Epithelial cell of esophagus (primary cell): ENCODE measurements at regions not wholly inside any gene's neighbourhood (a gene's known extent, or its start where the extent isn't known, plus 50 kb on each side); places are given as distances from the start of the nearest gene placed in this dataset.

Experiments used
- DNase-seq: peaks from one replicate; pipeline ENCODE4 v3.0.0; 2010; ENCODE audit warnings: low read depth
- H3K4me3 ChIP-seq: 2 replicates; pipeline ENCODE4 v1.5.1; 2011; ENCODE audit warnings: mild to moderate bottlenecking, low read length, control low read depth
- CTCF ChIP-seq: IDR thresholded peaks from 2 replicates; pipeline ENCODE4 v1.5.1; 2011; ENCODE audit warnings: low read depth, mild to moderate bottlenecking, low read length, control low read depth, inconsistent platforms; ENCODE audit not compliant: insufficient read depth; ENCODE audit errors: missing control alignments

GRCh38 chr3:102025606-102026270, 176.4 kb downstream of the NFKBIZ start:
- TF ChIP-seq CTCF = no peak
- no peak overlapping the region for H3K4me3 ChIP-seq
- no peak for DNase-seq

- TF ChIP-seq CTCF = no peak
- H3K4me3 ChIP-seq = no peak overlapping the region
- DNase-seq = no peak
Observed at GRCh38 chr3:102026656-102027055, 177.3 kb downstream of the NFKBIZ start.

GRCh38 chr3:102030661-102031060, 181.3 kb downstream of the NFKBIZ start:
- no peak for TF ChIP-seq CTCF
- no peak for DNase-seq
- no peak overlapping the region for H3K4me3 ChIP-seq

- no peak overlapping the region for H3K4me3 ChIP-seq
- TF ChIP-seq CTCF = no peak
- DNase-seq = no peak
Observed at GRCh38 chr3:102031834-102032233, 182.5 kb downstream of the NFKBIZ start.

GRCh38 chr3:102032491-102033383, 183.4 kb downstream of the NFKBIZ start:
- no peak for DNase-seq
- H3K4me3 ChIP-seq = no peak overlapping the region
- no peak for TF ChIP-seq CTCF

GRCh38 chr3:102034639-102035451, 185.5 kb downstream of the NFKBIZ start:
- DNase-seq = no peak
- TF ChIP-seq CTCF = no peak
- no peak overlapping the region for H3K4me3 ChIP-seq
